ENCODE measurements at regions not wholly inside any gene's neighbourhood (a gene's known extent, or its start where the extent isn't known, plus 50 kb on each side); places are given as distances from the start of the nearest gene placed in this dataset.

- TF ChIP-seq ZNF169 (tag by site-specific recombination; IDR thresholded peaks at IDR 0.05) (no peak), REST (tag by site-specific recombination; IDR thresholded peaks at IDR 0.05) (no peak)
- Histone ChIP-seq H3K4me1 (ENCODE audit: control insufficient read depth, insufficient read depth, low read length) (no peaks in the 10 kb centered on the region), H3K9me3 (ENCODE audit: control insufficient read depth, insufficient read depth, low read depth, low read length) (no peaks in the 10 kb centered on the region), H3K36me3 (ENCODE audit: control insufficient read depth in 2 of 2, insufficient read depth in 1 of 2, low read length in 2 of 2) (no peaks in the 10 kb centered on the region), H3K4me3 (ENCODE audit: low read depth, low read length) (no peak overlapping the region), H3K27ac (ENCODE audit: extremely low read depth, low read depth, low read length) (no peak overlapping the region)
- ChIA-PET CTCF (interaction anchor here (0.6 kb wide), 1 partner anchor 721 kb away, joined by 3 read pairs; no protein-coding TSS in a partner anchor), POLR2A (no interaction called here)
Observed at GRCh38 chr10:31749301-31749700, 179.3 kb downstream of the ARHGAP12 start.

- Histone ChIP-seq H3K9me3 (ENCODE audit: control insufficient read depth, insufficient read depth, low read depth, low read length) (no peaks in the 10 kb centered on the region), H3K4me3 (ENCODE audit: low read depth, low read length) (no peak overlapping the region), H3K27ac (ENCODE audit: extremely low read depth, low read depth, low read length) (no peak overlapping the region), H3K4me1 (ENCODE audit: control insufficient read depth, insufficient read depth, low read length) (no peaks in the 10 kb centered on the region), H3K36me3 (ENCODE audit: control insufficient read depth in 2 of 2, insufficient read depth in 1 of 2, low read length in 2 of 2) (no peaks in the 10 kb centered on the region)
- CTCF ChIA-PET: interaction anchor here (0.6 to 0.7 kb wide), 2 partner anchors 66 to 702 kb away, joined by 3 to 5 read pairs; no protein-coding TSS in a partner anchor
- no peak for TF ChIP-seq PRDM4 (tag by site-specific recombination; IDR thresholded peaks at IDR 0.05)
- TF ChIP-seq ZNF280C (tag by site-specific recombination; IDR thresholded peaks at IDR 0.05): no peak
- TF ChIP-seq FEZF1 (tag by site-specific recombination; IDR thresholded peaks at IDR 0.05): no peak
- no peak for TF ChIP-seq PATZ1 (tag by site-specific recombination; IDR thresholded peaks at IDR 0.05)
- peak; percentile 91 for TF ChIP-seq SCRT2 (tag by site-specific recombination; IDR thresholded peaks at IDR 0.05)
- no peak for TF ChIP-seq ZNF629 (tag by site-specific recombination; IDR thresholded peaks at IDR 0.05)
- peak; percentile 57; the same call in 1 of the 2 replicates for TF ChIP-seq SCRT1 (tag by site-specific recombination; IDR thresholded peaks at IDR 0.05; ENCODE audit: borderline replicate concordance)
- POLR2A ChIA-PET: no interaction called here
Observed at GRCh38 chr10:31745612-31746376, 182.8 kb downstream of the ARHGAP12 start.

- POLR2A ChIA-PET: no interaction called here
- Histone ChIP-seq H3K4me1 (ENCODE audit: control insufficient read depth, insufficient read depth, low read length) (no peaks in the 10 kb centered on the region), H3K36me3 (ENCODE audit: control insufficient read depth in 2 of 2, insufficient read depth in 1 of 2, low read length in 2 of 2) (no peaks in the 10 kb centered on the region), H3K4me3 (ENCODE audit: low read depth, low read length) (no peak overlapping the region), H3K27ac (ENCODE audit: extremely low read depth, low read depth, low read length) (no peak overlapping the region), H3K9me3 (ENCODE audit: control insufficient read depth, insufficient read depth, low read depth, low read length) (no peaks in the 10 kb centered on the region)
- TF ChIP-seq SCRT2 (tag by site-specific recombination; IDR thresholded peaks at IDR 0.05) (peak; percentile 75), SCRT1 (tag by site-specific recombination; IDR thresholded peaks at IDR 0.05; ENCODE audit: borderline replicate concordance) (peak; percentile 53), FEZF1 (tag by site-specific recombination; IDR thresholded peaks at IDR 0.05) (no peak)
- CTCF ChIA-PET: no interaction called here
Observed at GRCh38 chr10:31744025-31744424, 184.6 kb downstream of the ARHGAP12 start.

All from HEK293 (cell line).